HL-60 (cell line): ENCODE measurements at regions not wholly inside any gene's neighbourhood (a gene's known extent, or its start where the extent isn't known, plus 50 kb on each side); places are given as distances from the start of the nearest gene placed in this dataset.

Source experiments
- CTCF ChIP-seq: IDR thresholded peaks from one replicate; pipeline ENCODE4 v1.5.1; 2011; ENCODE audit warnings: low read length, control low read depth, inconsistent platforms; ENCODE audit not compliant: insufficient read depth
- GABPA ChIP-seq: IDR thresholded peaks from 2 replicates; pipeline ENCODE4 v1.6.1; 2012; ENCODE audit warnings: low read depth
- POLR2AphosphoS5 ChIP-seq: IDR thresholded peaks from 2 replicates; pipeline ENCODE4 v1.6.1; 2012; ENCODE audit warnings: low read depth
- REST ChIP-seq: IDR thresholded peaks from 2 replicates; pipeline ENCODE4 v1.6.1; 2012; ENCODE audit warnings: low read depth; ENCODE audit not compliant: insufficient replicate concordance
- SPI1 ChIP-seq: IDR thresholded peaks from 2 replicates; pipeline ENCODE4 v1.6.1; 2012; ENCODE audit warnings: low read depth, mild to moderate bottlenecking, borderline replicate concordance

- TF ChIP-seq CTCF (no peak), POLR2AphosphoS5 (no peak), REST (no peak), GABPA (no peak), SPI1 (no peak)
Observed at GRCh38 chr5:68749077-68749476, 344.7 kb upstream of the SLC30A5 start.
